Nephron progenitor cell (in vitro differentiated cells): ENCODE measurements at regions not wholly inside any gene's neighbourhood (a gene's known extent, or its start where the extent isn't known, plus 50 kb on each side); places are given as distances from the start of the nearest gene placed in this dataset.

Experiments
- DNase-seq: peaks from one replicate; pipeline ENCODE4 v3.0.0; 2021
- H3K27ac Mint-ChIP-seq: 2 replicates; pipeline ENCODE4 v1.8.0; 2021; ENCODE audit warnings: mild to moderate bottlenecking, moderate library complexity, mixed read lengths
- H3K27me3 Mint-ChIP-seq: 2 replicates; pipeline ENCODE4 v1.8.0; 2021; ENCODE audit warnings: mild to moderate bottlenecking, low read depth, mixed read lengths; ENCODE audit not compliant: poor library complexity
- H3K36me3 Mint-ChIP-seq: 2 replicates; pipeline ENCODE4 v1.8.0; 2021; ENCODE audit warnings: low read depth, mixed read lengths
- H3K4me1 Mint-ChIP-seq: 2 replicates; pipeline ENCODE4 v1.8.0; 2021; ENCODE audit warnings: mixed read lengths
- H3K4me3 Mint-ChIP-seq: 2 replicates; pipeline ENCODE4 v1.8.0; 2021; ENCODE audit warnings: mild to moderate bottlenecking, moderate library complexity, mixed read lengths
- H3K9me3 Mint-ChIP-seq: 2 replicates; pipeline ENCODE4 v1.8.0; 2021; ENCODE audit warnings: mild to moderate bottlenecking, moderate library complexity, mixed read lengths
- CTCF ChIP-seq: fragments of 200-600 bp; sonication (generic); IDR thresholded peaks from 2 replicates; pipeline ENCODE4 v1.5.0; 2021; ENCODE audit warnings: antibody characterized with exemption

DNA sequence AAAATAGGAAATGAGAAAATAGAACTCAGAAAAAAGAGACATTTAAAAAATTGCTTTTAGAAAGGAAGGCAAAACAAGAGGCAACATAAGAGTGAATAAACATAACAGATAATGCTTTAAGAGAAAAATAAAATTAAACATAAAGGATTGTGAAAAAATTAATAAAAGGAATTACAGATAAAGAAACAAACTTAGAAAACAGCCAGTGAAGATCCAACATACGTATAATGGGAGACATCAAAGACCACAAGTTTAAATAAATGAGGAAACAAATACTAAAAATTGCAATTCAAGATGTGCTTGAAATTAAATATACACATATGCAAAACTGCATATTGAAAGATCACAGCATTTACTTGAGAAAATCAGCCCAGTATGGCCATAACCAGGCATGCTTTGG, 448.9 kb downstream of the NBAS start:
- Mint-ChIP-seq H3K4me1 (no peaks in the 10 kb centered on the region), H3K27ac (no peak overlapping the region), H3K4me3 (no peak overlapping the region), H3K36me3 (peaks cover 50% of the 10 kb centered on the region), H3K9me3 (peaks cover 69% of the 10 kb centered on the region), H3K27me3 (peaks cover 2% of the 10 kb centered on the region)
- TF ChIP-seq CTCF, result no peak
- no peak for DNase-seq

GRCh38 chr2:15115776-15116175, 445.4 kb downstream of the NBAS start:
- TF ChIP-seq CTCF, result no peak
- Mint-ChIP-seq H3K4me1 (peaks cover 33% of the 10 kb centered on the region), H3K36me3 (peaks cover 40% of the 10 kb centered on the region), H3K9me3 (peaks cover 47% of the 10 kb centered on the region), H3K27ac (no peak overlapping the region), H3K27me3 (peaks cover 2% of the 10 kb centered on the region), H3K4me3 (no peak overlapping the region)
- DNase-seq, result no peak

DNA sequence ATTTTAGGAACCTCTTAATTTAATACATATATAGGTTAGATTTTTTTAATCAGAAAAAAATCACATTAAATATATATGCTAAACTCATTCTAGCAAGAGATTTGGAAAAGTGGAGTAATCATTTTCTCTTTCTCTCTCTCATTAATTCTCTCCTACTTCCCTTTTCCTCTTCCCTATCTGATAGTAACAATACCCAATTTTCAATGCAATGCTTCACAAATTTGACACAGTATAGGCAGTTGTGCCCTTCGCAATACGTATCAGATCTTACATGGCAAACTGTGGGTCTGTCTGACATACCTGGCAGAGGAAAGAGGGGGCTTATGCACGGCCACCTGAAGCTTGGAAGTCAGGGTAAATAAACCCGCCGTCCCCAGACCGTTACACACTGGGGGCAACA, 444.3 kb downstream of the NBAS start:
- Mint-ChIP-seq H3K36me3 (peaks cover 31% of the 10 kb centered on the region), H3K27ac (no peak overlapping the region), H3K27me3 (peaks cover 2% of the 10 kb centered on the region), H3K4me3 (no peak overlapping the region), H3K9me3 (peaks cover 39% of the 10 kb centered on the region), H3K4me1 (peaks cover 38% of the 10 kb centered on the region)
- no peak for TF ChIP-seq CTCF
- no peak for DNase-seq
